H1 (cell line): ENCODE measurements at regions not wholly inside any gene's neighbourhood (a gene's known extent, or its start where the extent isn't known, plus 50 kb on each side); places are given as distances from the start of the nearest gene placed in this dataset.

ENCODE experiments used
- CTCF ChIA-PET: fragments of 300-600 bp; sonication (Branson Sonifier 250); formaldehyde crosslinking; loops from one replicate; lab custom pipeline; 2021; ENCODE audit not compliant: partially characterized antibody; lab: Charles Lee
- POLR2A ChIA-PET: fragments of 300-600 bp; sonication (Branson Sonifier 250); formaldehyde crosslinking; loops from one replicate; lab custom pipeline; 2021; ENCODE audit warnings: inconsistent platforms; ENCODE audit not compliant: partially characterized antibody; lab: Charles Lee
- DNase-seq, 2 experiments: peaks; one replicate each; pipeline versions ENCODE4 v3.0.0 to v3.0.0-alpha.2; 2010 to 2022; ENCODE audit warnings: low spot score in 2 of 2, low read depth in 1 of 2, mixed read lengths in 1 of 2
- FAIRE-seq: peaks from 2 replicates; lab custom pipeline; 2011; peaks lifted over from hg19 to GRCh38; lab: Jason Lieb, UNC
- H2AFZ ChIP-seq: 2 replicates; pipeline ENCODE4 v1.8.1; 2012; ENCODE audit warnings: low read length, inconsistent platforms
- H2AK5ac ChIP-seq: 2 replicates; pipeline ENCODE4 v1.6.1; 2013; ENCODE audit warnings: low read depth, low read length
- H2BK120ac ChIP-seq: replicated peaks from 2 replicates; pipeline ENCODE3; 2013; ENCODE audit warnings: low read depth, low read length, inconsistent platforms
- H2BK12ac ChIP-seq: 2 replicates; pipeline ENCODE4 v1.6.1; 2013; ENCODE audit warnings: low read depth, low read length
- H2BK15ac ChIP-seq: 2 replicates; pipeline ENCODE4 v1.6.1; 2013; ENCODE audit warnings: low read length
- H2BK20ac ChIP-seq: 2 replicates; pipeline ENCODE4 v1.6.1; 2013; ENCODE audit warnings: low read length
- H2BK5ac ChIP-seq: 2 replicates; pipeline ENCODE4 v1.6.1; 2013; ENCODE audit warnings: low read depth, low read length
- H3K14ac ChIP-seq: 2 replicates; pipeline ENCODE4 v1.6.1; 2013; ENCODE audit warnings: inconsistent platforms; ENCODE audit not compliant: insufficient read length
- H3K18ac ChIP-seq: 2 replicates; pipeline ENCODE4 v1.6.1; 2013; ENCODE audit warnings: low read length; ENCODE audit errors: extremely low read depth
- H3K23ac ChIP-seq: 2 replicates; pipeline ENCODE4 v1.6.1; 2013; ENCODE audit warnings: inconsistent platforms; ENCODE audit not compliant: insufficient read length
- H3K23me2 ChIP-seq: 2 replicates; pipeline ENCODE4 v1.6.1; 2013; ENCODE audit warnings: low read depth, low read length
- H3K27ac ChIP-seq: 2 replicates; pipeline ENCODE4 v1.6.1; 2011; ENCODE audit warnings: low read depth, low read length, inconsistent platforms
- H3K27me3 ChIP-seq, 4 experiments: replicated peaks in 1 of 4; 1 replicate in 1 of 4; 2 replicates in 3 of 4; pipeline versions ENCODE4 v1.6.1 to v1.8.1; 2011 to 2013; ENCODE audit warnings: low read length in 3 of 4, mild to moderate bottlenecking in 3 of 4, inconsistent platforms in 2 of 4, mixed read lengths in 2 of 4, moderate library complexity in 1 of 4; ENCODE audit not compliant: control insufficient read depth in 3 of 4, insufficient read depth in 3 of 4; ENCODE audit errors: extremely low read depth in 1 of 4
- H3K36me3 ChIP-seq, 4 experiments: 2 replicates each; pipeline versions ENCODE4 v1.6.1 to v1.8.1; 2011 to 2013; ENCODE audit warnings: mild to moderate bottlenecking in 4 of 4, low read length in 3 of 4, moderate library complexity in 2 of 4, control low read depth in 1 of 4, inconsistent platforms in 1 of 4; ENCODE audit not compliant: insufficient read depth in 4 of 4, control insufficient read depth in 2 of 4
- H3K4ac ChIP-seq: replicated peaks from 2 replicates; pipeline ENCODE3; 2013; ENCODE audit warnings: low read length, low read depth, mixed read lengths, inconsistent platforms; ENCODE audit not compliant: insufficient read length
- H3K4me1 ChIP-seq, 4 experiments: replicated peaks in 1 of 4; 1 replicate in 1 of 4; 2 replicates in 3 of 4; pipeline versions ENCODE4 v1.6.1 to v1.8.1; 2011 to 2013; ENCODE audit warnings: low read length in 3 of 4, inconsistent platforms in 2 of 4, mixed read lengths in 1 of 4; ENCODE audit not compliant: insufficient read depth in 4 of 4, control insufficient read depth in 3 of 4
- H3K4me2 ChIP-seq, 2 experiments: 2 replicates each; pipeline versions ENCODE4 v1.6.1 to v1.8.1; 2011 to 2013; ENCODE audit warnings: low read depth in 2 of 2, low read length in 2 of 2, control low read depth in 1 of 2, inconsistent platforms in 1 of 2, mild to moderate bottlenecking in 1 of 2; ENCODE audit not compliant: insufficient read depth in 1 of 2
- H3K4me3 ChIP-seq, 4 experiments: fragments of 200-600, 300-600 bp in 1 of 4; sonication (generic), shearing (Covaris generic), sonication (Bioruptor Twin) in 1 of 4; 2 replicates each; pipeline versions ENCODE4 v1.5.1 to v1.8.1; 2011 to 2016; ENCODE audit warnings: low read length in 4 of 4, low read depth in 3 of 4, control low read depth in 2 of 4, inconsistent platforms in 2 of 4, mild to moderate bottlenecking in 2 of 4, mixed read lengths in 1 of 4, moderate library complexity in 1 of 4; ENCODE audit not compliant: insufficient read depth in 2 of 4; ENCODE audit errors: extremely low read depth in 1 of 4
- H3K56ac ChIP-seq: replicated peaks from 2 replicates; pipeline ENCODE3; 2013; ENCODE audit warnings: low read depth, mild to moderate bottlenecking, mixed read lengths, low read length, inconsistent platforms; ENCODE audit not compliant: insufficient read length
- H3K79me1 ChIP-seq: 2 replicates; pipeline ENCODE4 v1.6.1; 2013; ENCODE audit warnings: low read depth, low read length, control low read depth
- H3K79me2 ChIP-seq, 2 experiments: 2 replicates each; pipeline versions ENCODE4 v1.6.1 to v1.8.1; 2012 to 2013; ENCODE audit warnings: low read length in 2 of 2, mild to moderate bottlenecking in 2 of 2, inconsistent platforms in 1 of 2; ENCODE audit not compliant: insufficient read depth in 2 of 2, control insufficient read depth in 1 of 2
- H3K9ac ChIP-seq, 4 experiments: replicated peaks in 1 of 4; 1 replicate in 1 of 4; 2 replicates in 3 of 4; pipeline versions ENCODE4 v1.6.1 to v1.8.1; 2011 to 2013; ENCODE audit warnings: low read depth in 3 of 4, low read length in 3 of 4, control low read depth in 2 of 4, mild to moderate bottlenecking in 2 of 4, moderate library complexity in 2 of 4, inconsistent platforms in 1 of 4; ENCODE audit errors: extremely low read depth in 1 of 4
- H3K9me3 ChIP-seq, 2 experiments: 2 replicates each; pipeline versions ENCODE4 v1.6.1 to v1.8.1; 2012 to 2013; ENCODE audit warnings: mild to moderate bottlenecking in 2 of 2, moderate library complexity in 2 of 2, control low read depth in 1 of 2, inconsistent platforms in 1 of 2, low read depth in 1 of 2, low read length in 1 of 2, mixed read lengths in 1 of 2; ENCODE audit not compliant: insufficient read depth in 2 of 2
- H4K20me1 ChIP-seq, 2 experiments: replicated peaks in 1 of 2; 2 replicates each; pipeline versions ENCODE3 to v1.8.1; 2011 to 2013; ENCODE audit warnings: inconsistent platforms in 2 of 2, low read length in 2 of 2, mild to moderate bottlenecking in 1 of 2; ENCODE audit not compliant: insufficient read depth in 2 of 2, control insufficient read depth in 1 of 2
- H4K5ac ChIP-seq: 2 replicates; pipeline ENCODE4 v1.6.1; 2013; ENCODE audit warnings: low read length, low read depth, mixed read lengths, inconsistent platforms; ENCODE audit not compliant: insufficient read length
- H4K8ac ChIP-seq: 2 replicates; pipeline ENCODE4 v1.8.0; 2013; ENCODE audit warnings: mild to moderate bottlenecking, moderate library complexity, low read length, inconsistent platforms; ENCODE audit not compliant: insufficient read depth; ENCODE audit errors: extremely low read depth
- H4K91ac ChIP-seq: replicated peaks from 2 replicates; pipeline ENCODE3; 2013; ENCODE audit warnings: low read length, mixed read lengths, inconsistent platforms; ENCODE audit not compliant: insufficient read length
- CREB1 ChIP-seq: IDR thresholded peaks from 2 replicates; pipeline ENCODE4 v1.6.1; 2012; ENCODE audit warnings: inconsistent platforms
- EGR1 ChIP-seq: IDR thresholded peaks from 2 replicates; pipeline ENCODE4 v1.6.1; 2011; ENCODE audit warnings: low read depth, low read length, borderline replicate concordance
- KDM1A ChIP-seq: fragments of 200-600, 300-600 bp; sonication (generic); IDR thresholded peaks from 2 replicates; pipeline ENCODE4 v1.7.1; 2016; ENCODE audit warnings: mild to moderate bottlenecking, low read length, borderline replicate concordance
- WGBS, 2 experiments: shearing (Covaris generic) in 1 of 2; methylation state at CpG; one replicate each; pipeline versions ENCODE4 v1.1.6 to v1.1.7; 2013 to 2015; ENCODE audit warnings: low lambda C conversion rate in 2 of 2, mixed read lengths in 2 of 2, inconsistent platforms in 1 of 2, low coverage in 1 of 2, missing lambda C conversion rate in 1 of 2; ENCODE audit not compliant: insufficient replicate concordance in 2 of 2, insufficient coverage in 1 of 2, insufficient read length in 1 of 2; ENCODE audit errors: extremely low coverage in 1 of 2, missing lambda C conversion rate in 1 of 2; 5-methylcytosine and 5-hydroxymethylcytosine counted together

DNA sequence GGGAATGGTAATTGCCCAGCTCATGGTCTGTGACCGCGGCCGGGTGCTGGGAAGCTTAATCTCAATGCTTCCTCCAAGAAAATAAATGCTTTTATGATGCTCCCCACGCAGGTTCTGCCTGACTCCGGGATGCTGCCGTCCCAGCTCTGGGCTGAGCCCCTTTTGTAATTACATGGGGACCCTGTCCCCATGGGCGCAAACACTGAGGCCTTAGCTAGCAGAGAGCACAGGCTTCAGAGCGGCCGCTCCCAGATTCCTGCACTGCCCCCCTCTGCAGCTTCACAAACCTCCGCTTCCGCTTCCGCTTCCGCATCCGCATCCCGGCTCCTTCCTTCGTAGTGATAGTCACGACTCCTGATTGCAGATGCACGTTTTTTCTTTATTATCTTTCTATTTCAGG is 129.5 kb downstream of the KIF26A start:
- no peak overlapping the region for H2BK15ac ChIP-seq
- no peak overlapping the region for H3K27ac ChIP-seq
- POLR2A ChIA-PET = interaction anchor here (0.6 kb wide), 1 partner anchor 365 kb away, joined by 3 read pairs; no protein-coding TSS in a partner anchor
- H3K23me2 ChIP-seq = no peaks in the 10 kb centered on the region
- H3K79me2 ChIP-seq = no peaks in the 10 kb centered on the region
- H2BK12ac ChIP-seq = no peak overlapping the region
- H2BK120ac ChIP-seq = no peak overlapping the region
- no peak overlapping the region for H3K23ac ChIP-seq
- no peak overlapping the region for H3K14ac ChIP-seq
- no peak overlapping the region for H3K4me2 ChIP-seq
- no peak overlapping the region; the same call in 1 of the 2 replicates for H2BK20ac ChIP-seq
- no peak overlapping the region; the same call in 1 of the 2 replicates for H3K18ac ChIP-seq
- H3K36me3 ChIP-seq = no peaks in the 10 kb centered on the region
- no peak overlapping the region for H4K91ac ChIP-seq
- H2AFZ ChIP-seq = no peak overlapping the region
- no peak overlapping the region for H3K4me3 ChIP-seq
- H3K79me1 ChIP-seq = no peaks in the 10 kb centered on the region
- no peak for TF ChIP-seq KDM1A
- TF ChIP-seq EGR1 = no peak
- no peak for TF ChIP-seq CREB1
- no peak overlapping the region for H3K9ac ChIP-seq
- peaks cover 0 to 2% of the 10 kb centered on the region in 2 experiments for H4K20me1 ChIP-seq
- DNase-seq (peak in 1 of 2 experiments; percentile 45), FAIRE-seq (no peak)
- H3K9me3 ChIP-seq = no peaks in the 10 kb centered on the region
- no peak overlapping the region for H3K56ac ChIP-seq
- no peaks in the 10 kb centered on the region for H3K27me3 ChIP-seq
- H2BK5ac ChIP-seq = no peak overlapping the region
- no peak overlapping the region for H3K4ac ChIP-seq
- H4K5ac ChIP-seq = no peak overlapping the region
- H4K8ac ChIP-seq = no peak overlapping the region; the same call in 1 of the 2 replicates
- CTCF ChIA-PET = interaction anchor here (0.7 to 1.2 kb wide), 2 partner anchors 17 to 43 kb away, joined by 3 to 6 read pairs; no protein-coding TSS in a partner anchor
- H2AK5ac ChIP-seq = no peak overlapping the region
- peaks cover 0 to 4% (median 1%) of the 10 kb centered on the region in 4 experiments; a peak in 2 of 7 replicates for H3K4me1 ChIP-seq
- WGBS, 2 experiments = 82% methylated on average over 18 of the region's 18 CpGs; no CpG with 5 or more reads in 1 of the 2 experiments
